Tibial nerve (tissue), 4 donors: ENCODE measurements at regions not wholly inside any gene's neighbourhood (a gene's known extent, or its start where the extent isn't known, plus 50 kb on each side); places are given as distances from the start of the nearest gene placed in this dataset.

ENCODE experiments used
- DNase-seq, 2 donors: peaks; one replicate each; pipeline ENCODE4 v3.0.0-alpha.2; 2019; ENCODE audit warnings: low spot score in 2 of 2
- H3K27ac ChIP-seq, 4 donors: fragments of 200-600 bp; sonication (generic) in 3 of 4; one replicate each; pipeline ENCODE4 v1.5.1; 2017 to 2019; ENCODE audit warnings: mild to moderate bottlenecking in 1 of 4
- H3K27me3 ChIP-seq, 2 donors: fragments of 200-600 bp; sonication (generic) in 1 of 2; one replicate each; pipeline versions ENCODE4 v1.5.1 to v1.6.0; 2017 to 2019
- H3K36me3 ChIP-seq, 3 donors: fragments of 200-600 bp; sonication (generic); one replicate each; pipeline ENCODE4 v1.5.1; 2018 to 2019
- H3K4me1 ChIP-seq, 4 donors: fragments of 200-600 bp; sonication (generic) in 3 of 4; one replicate each; pipeline ENCODE4 v1.5.1; 2017 to 2019
- H3K4me3 ChIP-seq, 4 donors: fragments of 200-600 bp; sonication (generic) in 3 of 4; one replicate each; pipeline ENCODE4 v1.5.1; 2017 to 2019; ENCODE audit warnings: mild to moderate bottlenecking in 1 of 4, moderate library complexity in 1 of 4
- H3K9me3 ChIP-seq, 4 donors: fragments of 200-600 bp; sonication (generic) in 3 of 4; one replicate each; pipeline ENCODE4 v1.5.1; 2017 to 2019
- EP300 ChIP-seq, 2 donors: sonication (generic); formaldehyde crosslinking; IDR thresholded peaks; one replicate each; pipeline ENCODE4 v1.6.1; 2017; ENCODE audit warnings: antibody characterized with exemption in 2 of 2, mild to moderate bottlenecking in 1 of 2
- POLR2A ChIP-seq, 2 donors: fragments of 450-650 bp; IDR thresholded peaks; one replicate each; pipeline ENCODE4 v1.6.1; 2017; ENCODE audit warnings: antibody characterized with exemption in 2 of 2, mild to moderate bottlenecking in 2 of 2, moderate library complexity in 2 of 2
- WGBS, 2 donors: methylation state at CpG; one replicate each; pipeline ENCODE4 v1.1.5; 2018; 5-methylcytosine and 5-hydroxymethylcytosine counted together
- TF ChIP-seq, protein P1 (sequence below), 5 experiments: fragments of 200-600 bp in 3 of 5; fragments of 450-650 bp in 2 of 5; sonication (generic) in 3 of 5; IDR thresholded peaks; one replicate each; pipeline ENCODE4 v1.5.1; 2016 to 2019; ENCODE audit warnings: antibody characterized with exemption in 5 of 5, mild to moderate bottlenecking in 3 of 5, moderate library complexity in 2 of 5

DNA sequence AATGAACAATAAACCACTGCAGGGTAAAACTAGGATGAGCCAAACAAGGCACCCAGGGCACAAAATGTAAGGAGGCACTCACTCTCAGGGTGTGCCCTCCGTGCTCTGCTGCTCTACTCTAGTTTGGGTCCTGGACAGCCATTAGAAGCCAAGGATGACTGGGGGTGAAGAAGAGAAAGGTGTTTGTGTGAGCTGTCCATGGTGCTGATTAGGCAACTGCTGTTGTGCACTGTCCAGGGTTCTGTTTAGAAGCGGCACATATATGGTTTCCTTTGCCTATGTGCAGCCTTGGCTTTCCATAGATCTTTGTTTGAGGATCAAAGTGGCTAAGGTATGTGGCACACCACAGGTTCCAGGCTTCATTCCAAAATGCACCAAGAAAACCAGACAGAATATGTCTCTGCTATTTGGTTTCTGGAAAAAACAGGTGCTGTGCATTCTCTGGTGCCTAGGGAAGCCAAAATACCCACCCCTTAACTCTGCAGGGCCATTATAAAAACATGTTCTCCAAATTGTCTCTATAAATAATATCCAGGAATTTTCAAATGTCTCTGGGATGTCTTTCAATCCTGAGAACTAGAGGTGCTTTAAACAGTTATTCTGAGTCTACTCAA, 123.5 kb downstream of the CBLN1 start:
- H3K9me3 ChIP-seq = peaks cover 0 to 24% (median 2%) of the 10 kb centered on the region in 4 donors
- no peaks in the 10 kb centered on the region for H3K4me1 ChIP-seq
- H3K36me3 ChIP-seq = no peaks in the 10 kb centered on the region
- TF ChIP-seq EP300 (IDR thresholded peaks at IDR 0.05) (no peak), POLR2A (IDR thresholded peaks at IDR 0.05) (no peak)
- TF ChIP-seq, protein P1, sequence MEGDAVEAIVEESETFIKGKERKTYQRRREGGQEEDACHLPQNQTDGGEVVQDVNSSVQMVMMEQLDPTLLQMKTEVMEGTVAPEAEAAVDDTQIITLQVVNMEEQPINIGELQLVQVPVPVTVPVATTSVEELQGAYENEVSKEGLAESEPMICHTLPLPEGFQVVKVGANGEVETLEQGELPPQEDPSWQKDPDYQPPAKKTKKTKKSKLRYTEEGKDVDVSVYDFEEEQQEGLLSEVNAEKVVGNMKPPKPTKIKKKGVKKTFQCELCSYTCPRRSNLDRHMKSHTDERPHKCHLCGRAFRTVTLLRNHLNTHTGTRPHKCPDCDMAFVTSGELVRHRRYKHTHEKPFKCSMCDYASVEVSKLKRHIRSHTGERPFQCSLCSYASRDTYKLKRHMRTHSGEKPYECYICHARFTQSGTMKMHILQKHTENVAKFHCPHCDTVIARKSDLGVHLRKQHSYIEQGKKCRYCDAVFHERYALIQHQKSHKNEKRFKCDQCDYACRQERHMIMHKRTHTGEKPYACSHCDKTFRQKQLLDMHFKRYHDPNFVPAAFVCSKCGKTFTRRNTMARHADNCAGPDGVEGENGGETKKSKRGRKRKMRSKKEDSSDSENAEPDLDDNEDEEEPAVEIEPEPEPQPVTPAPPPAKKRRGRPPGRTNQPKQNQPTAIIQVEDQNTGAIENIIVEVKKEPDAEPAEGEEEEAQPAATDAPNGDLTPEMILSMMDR (IDR thresholded peaks at IDR 0.05) = no peak
- 14 to 17% methylated on average over 2 of the region's 2 CpGs for WGBS, 2 donors
- no peak for DNase-seq
- H3K27me3 ChIP-seq = no peaks in the 10 kb centered on the region
- no peak overlapping the region for H3K4me3 ChIP-seq
- H3K27ac ChIP-seq = no peak overlapping the region

DNA sequence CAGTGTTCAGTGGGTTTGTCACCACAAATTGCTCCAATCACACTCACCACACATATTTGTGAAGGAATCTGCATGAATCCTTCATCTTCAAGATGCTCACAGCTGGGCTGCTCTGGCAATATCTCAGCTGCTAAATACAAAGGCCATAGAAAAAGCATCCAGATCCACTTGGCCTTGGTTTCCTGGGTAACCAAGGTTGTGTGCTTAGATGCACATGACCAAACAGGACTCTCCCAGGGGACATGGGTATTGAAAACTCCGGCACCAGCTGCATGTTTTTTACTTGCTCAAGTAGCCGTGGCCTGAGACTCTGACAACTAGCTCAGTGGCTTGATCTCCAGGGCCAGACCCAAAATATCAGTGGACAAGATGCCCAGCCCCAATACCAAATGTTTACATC, 131.3 kb downstream of the CBLN1 start:
- no peak for TF ChIP-seq POLR2A (IDR thresholded peaks at IDR 0.05)
- Histone ChIP-seq H3K4me3 (no peak overlapping the region), H3K4me1 (no peaks in the 10 kb centered on the region), H3K9me3 (peaks cover 0 to 18% (median 2%) of the 10 kb centered on the region in 4 donors), H3K27ac (no peak overlapping the region), H3K27me3 (no peaks in the 10 kb centered on the region), H3K36me3 (no peaks in the 10 kb centered on the region)
- WGBS, 2 donors = 53 to 62% methylated on average over 2 of the region's 2 CpGs
- no peak for DNase-seq

DNA sequence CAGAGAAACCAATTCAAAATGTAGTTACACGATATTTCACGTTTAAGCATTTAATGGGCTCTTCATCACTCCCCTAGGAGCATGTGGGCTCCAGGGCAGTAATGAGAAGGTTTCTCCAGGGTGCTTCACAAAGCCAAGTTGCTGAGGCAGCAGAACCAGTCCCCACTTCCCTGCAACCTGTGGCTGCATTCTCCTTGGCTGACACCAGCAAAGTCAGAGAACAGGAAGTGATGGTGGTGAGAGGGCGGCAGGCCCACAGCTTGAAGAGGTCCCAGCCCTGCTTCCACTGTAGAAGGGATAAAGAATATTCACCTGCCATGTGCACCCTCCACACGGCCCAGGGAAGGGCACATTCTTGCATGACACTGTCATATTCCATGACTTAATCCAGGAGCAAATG, 133.2 kb downstream of the CBLN1 start:
- TF ChIP-seq, protein P1 (IDR thresholded peaks at IDR 0.05) = no peak
- TF ChIP-seq EP300 (IDR thresholded peaks at IDR 0.05) (no peak), POLR2A (IDR thresholded peaks at IDR 0.05) (no peak)
- no peak overlapping the region for H3K27ac ChIP-seq
- H3K36me3 ChIP-seq = no peaks in the 10 kb centered on the region
- H3K9me3 ChIP-seq = peaks cover 0 to under 1% (median 0%) of the 10 kb centered on the region in 4 donors
- no peaks in the 10 kb centered on the region for H3K4me1 ChIP-seq
- DNase-seq = no peak
- H3K4me3 ChIP-seq = no peak overlapping the region
- no peaks in the 10 kb centered on the region for H3K27me3 ChIP-seq
- WGBS, 2 donors = 61 to 65% methylated on average over 4 of the region's 4 CpGs

DNA sequence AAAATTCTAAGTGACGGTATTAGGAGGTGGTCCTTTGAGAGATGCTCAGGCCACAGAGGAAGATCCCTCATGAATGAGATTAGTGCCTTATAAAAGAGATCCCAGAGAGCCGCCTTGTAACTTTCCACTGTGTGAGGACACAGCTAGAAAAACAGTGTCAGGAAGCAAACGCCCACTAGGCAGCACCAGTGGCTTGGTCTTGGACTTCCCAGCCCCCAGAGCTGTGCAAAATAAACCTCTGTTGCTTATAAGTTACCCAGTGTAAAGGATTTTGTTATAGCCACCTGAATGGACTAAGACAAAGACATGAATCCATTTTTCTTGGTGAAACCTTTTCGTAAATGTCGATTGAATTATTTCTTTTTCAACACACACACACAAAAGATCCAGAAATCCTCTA, 141.0 kb downstream of the CBLN1 start:
- WGBS, 2 donors = 61 to 64% methylated on average over 5 of the region's 5 CpGs
- no peaks in the 10 kb centered on the region for H3K27me3 ChIP-seq
- TF ChIP-seq EP300 (IDR thresholded peaks at IDR 0.05) (no peak), POLR2A (IDR thresholded peaks at IDR 0.05) (no peak)
- TF ChIP-seq, protein P1 (IDR thresholded peaks at IDR 0.05) = no peak
- no peak for DNase-seq
- H3K36me3 ChIP-seq = no peaks in the 10 kb centered on the region
- H3K4me1 ChIP-seq = no peaks in the 10 kb centered on the region
- no peak overlapping the region for H3K27ac ChIP-seq
- no peak overlapping the region for H3K4me3 ChIP-seq
- peaks cover 0 to 12% (median 0%) of the 10 kb centered on the region in 4 donors for H3K9me3 ChIP-seq

DNA sequence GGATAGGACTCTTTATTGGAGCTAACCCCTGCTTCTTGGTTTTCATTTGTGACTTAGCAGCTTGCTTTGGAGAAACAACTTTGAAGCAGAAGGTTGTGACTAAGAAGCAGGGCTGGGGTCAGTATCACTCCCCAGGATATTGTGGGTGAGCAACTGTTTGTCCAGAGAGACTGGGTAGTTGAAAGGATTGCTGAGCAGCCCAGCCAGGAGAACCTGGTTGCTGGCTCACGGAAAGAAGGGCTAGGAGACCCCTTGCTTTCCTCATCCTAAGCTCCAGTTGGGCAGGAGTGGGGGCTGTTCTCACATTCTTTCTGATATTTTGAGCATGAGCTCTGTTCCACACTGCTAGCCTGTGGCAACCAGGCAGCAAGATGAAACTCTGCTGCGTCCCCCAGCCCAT, 151.2 kb downstream of the CBLN1 start:
- Histone ChIP-seq H3K4me3 (no peak overlapping the region), H3K9me3 (peaks cover 0 to 9% (median 0%) of the 10 kb centered on the region in 4 donors), H3K27ac (no peak overlapping the region), H3K4me1 (no peaks in the 10 kb centered on the region), H3K36me3 (no peaks in the 10 kb centered on the region), H3K27me3 (no peaks in the 10 kb centered on the region)
- no peak for TF ChIP-seq EP300 (IDR thresholded peaks at IDR 0.05)
- TF ChIP-seq, protein P1 (IDR thresholded peaks at IDR 0.05) = no peak
- DNase-seq = no peak
- 72 to 76% methylated on average over 2 of the region's 2 CpGs for WGBS, 2 donors

DNA sequence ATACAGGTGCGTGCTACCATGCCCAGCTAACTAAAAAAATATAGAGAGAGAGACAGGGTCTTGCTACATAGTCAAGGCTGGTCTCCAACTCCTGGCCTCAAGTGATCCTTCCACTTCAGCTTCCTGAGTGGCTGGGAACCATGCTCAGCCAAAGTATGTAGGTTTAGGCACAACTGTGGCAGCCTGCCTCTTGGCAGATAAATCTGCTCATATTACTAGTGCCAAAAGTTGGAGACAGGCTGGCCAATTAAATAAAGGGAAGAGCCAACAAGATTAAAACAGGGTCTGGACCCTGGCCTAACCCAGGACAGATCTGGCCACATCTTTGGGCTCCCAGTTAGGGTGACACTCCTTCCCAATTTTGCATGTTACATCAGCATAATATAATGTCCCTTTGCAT, 151.7 kb downstream of the CBLN1 start:
- no peaks in the 10 kb centered on the region for H3K36me3 ChIP-seq
- no peak overlapping the region for H3K27ac ChIP-seq
- H3K27me3 ChIP-seq = no peaks in the 10 kb centered on the region
- TF ChIP-seq POLR2A (IDR thresholded peaks at IDR 0.05) = no peak
- TF ChIP-seq, protein P1 (IDR thresholded peaks at IDR 0.05) = no peak
- TF ChIP-seq EP300 (IDR thresholded peaks at IDR 0.05) = no peak
- no peaks in the 10 kb centered on the region for H3K4me1 ChIP-seq
- H3K9me3 ChIP-seq = peaks cover 0 to 6% (median 0%) of the 10 kb centered on the region in 4 donors
- WGBS, 2 donors = 85 to 100% methylated on average over 1 of the region's 1 CpG
- no peak overlapping the region for H3K4me3 ChIP-seq
- DNase-seq = no peak
